Lower leg skin (tissue), 3 donors: ENCODE measurements at regions not wholly inside any gene's neighbourhood (a gene's known extent, or its start where the extent isn't known, plus 50 kb on each side); places are given as distances from the start of the nearest gene placed in this dataset.

Experiments used
- CTCF ChIP-seq, 3 donors: fragments of 450-650 bp; IDR thresholded peaks; one replicate each; pipeline ENCODE4 v1.5.1; 2016; ENCODE audit warnings: antibody characterized with exemption in 3 of 3, mild to moderate bottlenecking in 3 of 3, moderate library complexity in 2 of 3
- POLR2A ChIP-seq, 2 donors: fragments of 450-650 bp; IDR thresholded peaks; one replicate each; pipeline ENCODE4 v1.6.1; 2016 to 2017; ENCODE audit warnings: antibody characterized with exemption in 2 of 2, mild to moderate bottlenecking in 1 of 2, moderate library complexity in 1 of 2

DNA sequence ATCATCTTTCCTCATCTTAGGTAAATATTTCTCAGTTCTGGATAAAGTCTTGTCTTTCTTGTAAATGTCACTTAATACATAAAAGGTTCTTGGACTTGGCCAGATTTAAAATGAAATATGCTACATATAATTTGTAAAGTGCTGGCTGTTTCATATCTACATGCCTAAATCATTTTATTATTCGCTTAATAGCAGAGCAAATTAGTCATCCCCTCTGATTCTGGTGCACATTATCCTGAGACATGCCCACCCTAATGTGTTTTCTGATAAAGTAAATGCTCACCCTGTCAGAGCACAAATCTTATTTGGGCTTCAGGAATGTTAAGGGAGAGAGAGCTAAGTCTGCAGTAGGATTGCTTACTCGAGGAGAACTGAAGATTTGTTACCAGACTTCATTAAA is 166.5 kb upstream of the IZUMO3 start:
- TF ChIP-seq CTCF (IDR thresholded peaks at IDR 0.05) = no peak
- TF ChIP-seq POLR2A (IDR thresholded peaks at IDR 0.05) = no peak
